NCI-H748 (cell line): ENCODE measurements at regions not wholly inside any gene's neighbourhood (a gene's known extent, or its start where the extent isn't known, plus 50 kb on each side); places are given as distances from the start of the nearest gene placed in this dataset.

Experiments used
- DNase-seq: peaks from one replicate; lab custom pipeline; 2025; ENCODE audit not compliant: unreplicated experiment; lab: John Stamatoyannopoulos, UW

- no peak for DNase-seq
These were observed 609.5 kb upstream of the PRKX start for GRCh38 chrX:4322916-4323315.

GRCh38 chrX:4320436-4320947, 607.0 kb upstream of the PRKX start:
- peak; percentile 1 for DNase-seq

- no peak for DNase-seq
These were observed 602.4 kb upstream of the PRKX start for GRCh38 chrX:4315891-4316290.

- no peak for DNase-seq
These were observed 601.1 kb upstream of the PRKX start for GRCh38 chrX:4314586-4314985.

- peak; percentile 55 for DNase-seq
These were observed 563.7 kb upstream of the PRKX start for GRCh38 chrX:4277122-4277521.

GRCh38 chrX:4268676-4269075, 555.2 kb upstream of the PRKX start:
- peak; percentile 34 for DNase-seq

GRCh38 chrX:4265036-4265435, 551.6 kb upstream of the PRKX start:
- DNase-seq = peak; percentile 23

GRCh38 chrX:4263030-4263803, 549.8 kb upstream of the PRKX start:
- DNase-seq = peak; percentile 71

- peak; percentile 90 for DNase-seq
These were observed 539.6 kb upstream of the PRKX start for GRCh38 chrX:4253092-4253491.

GRCh38 chrX:4249401-4249800, 536.0 kb upstream of the PRKX start:
- no peak for DNase-seq

- peak; percentile 54 for DNase-seq
These were observed 530.3 kb upstream of the PRKX start for GRCh38 chrX:4243759-4244158.

- no peak for DNase-seq
These were observed 527.2 kb upstream of the PRKX start for GRCh38 chrX:4240541-4241194.

GRCh38 chrX:4239650-4240540, 526.4 kb upstream of the PRKX start:
- DNase-seq = no peak

- DNase-seq = no peak
These were observed 525.5 kb upstream of the PRKX start for GRCh38 chrX:4238916-4239315.

- no peak for DNase-seq
These were observed 511.6 kb upstream of the PRKX start for GRCh38 chrX:4225086-4225485.

GRCh38 chrX:4206941-4207340, 493.5 kb upstream of the PRKX start:
- DNase-seq = no peak

- no peak for DNase-seq
These were observed 484.5 kb upstream of the PRKX start for GRCh38 chrX:4197971-4198370.

GRCh38 chrX:4193500-4194155, 480.2 kb upstream of the PRKX start:
- no peak for DNase-seq

- DNase-seq = no peak
These were observed 472.9 kb upstream of the PRKX start for GRCh38 chrX:4186331-4186730.

- no peak for DNase-seq
These were observed 471.6 kb upstream of the PRKX start for GRCh38 chrX:4185086-4185485.

- DNase-seq = no peak
These were observed 469.0 kb upstream of the PRKX start for GRCh38 chrX:4182408-4182806.
